ENCODE measurements at regions not wholly inside any gene's neighbourhood (a gene's known extent, or its start where the extent isn't known, plus 50 kb on each side); places are given as distances from the start of the nearest gene placed in this dataset.

GRCh38 chr3:124089214-124089613 is 97.3 kb upstream of the ROPN1 start:
- no peak for DNase-seq (ENCODE audit: low read depth in 2 of 3, low spot score in 2 of 3)

- DNase-seq (ENCODE audit: low read depth in 2 of 3, low spot score in 2 of 3), result no peak
Measured at GRCh38 chr3:124091716-124092115, 99.8 kb upstream of the ROPN1 start.

GRCh38 chr3:124092811-124093210 is 100.9 kb upstream of the ROPN1 start:
- DNase-seq (ENCODE audit: low read depth in 2 of 3, low spot score in 2 of 3), result no peak

- no peak for DNase-seq (ENCODE audit: low read depth in 2 of 3, low spot score in 2 of 3)
Measured at GRCh38 chr3:124094496-124094895, 102.6 kb upstream of the ROPN1 start.

- no peak for DNase-seq (ENCODE audit: low read depth in 2 of 3, low spot score in 2 of 3)
Measured at GRCh38 chr3:124097362-124098131, 105.6 kb upstream of the ROPN1 start.

- DNase-seq (ENCODE audit: low read depth in 2 of 3, low spot score in 2 of 3), result no peak
Measured at GRCh38 chr3:124101643-124102042, 109.7 kb upstream of the ROPN1 start.

- DNase-seq (ENCODE audit: low read depth in 2 of 3, low spot score in 2 of 3), result no peak
Measured at GRCh38 chr3:124107104-124107890, 115.4 kb upstream of the ROPN1 start.

- no peak for DNase-seq (ENCODE audit: low read depth in 2 of 3, low spot score in 2 of 3)
Measured at GRCh38 chr3:124108446-124108845, 116.5 kb upstream of the ROPN1 start.

- no peak for DNase-seq (ENCODE audit: low read depth in 2 of 3, low spot score in 2 of 3)
Measured at GRCh38 chr3:124113485-124113884, 121.6 kb upstream of the ROPN1 start.

GRCh38 chr3:124115279-124115678 is 123.4 kb upstream of the ROPN1 start:
- DNase-seq (ENCODE audit: low read depth in 2 of 3, low spot score in 2 of 3), result no peak

GRCh38 chr3:124115956-124116355 is 124.0 kb upstream of the ROPN1 start:
- DNase-seq (ENCODE audit: low read depth in 2 of 3, low spot score in 2 of 3), result no peak

GRCh38 chr3:124116906-124117305 is 125.0 kb upstream of the ROPN1 start:
- peak in 1 of 3 donors; percentile 4 for DNase-seq (ENCODE audit: low read depth in 2 of 3, low spot score in 2 of 3)

GRCh38 chr3:124117486-124117885 is 125.6 kb upstream of the ROPN1 start:
- DNase-seq (ENCODE audit: low read depth in 2 of 3, low spot score in 2 of 3), result no peak

GRCh38 chr3:124118397-124118796 is 126.5 kb upstream of the ROPN1 start:
- no peak for DNase-seq (ENCODE audit: low read depth in 2 of 3, low spot score in 2 of 3)

GRCh38 chr3:124119056-124119716 is 127.3 kb upstream of the ROPN1 start:
- DNase-seq (ENCODE audit: low read depth in 2 of 3, low spot score in 2 of 3), result no peak

GRCh38 chr3:124121379-124122312 is 129.7 kb upstream of the ROPN1 start:
- DNase-seq (ENCODE audit: low read depth in 2 of 3, low spot score in 2 of 3), result no peak

GRCh38 chr3:124125315-124125714 is 133.4 kb upstream of the ROPN1 start:
- no peak for DNase-seq (ENCODE audit: low read depth in 2 of 3, low spot score in 2 of 3)

- DNase-seq (ENCODE audit: low read depth in 2 of 3, low spot score in 2 of 3), result no peak
Measured at GRCh38 chr3:124126436-124127023, 134.6 kb upstream of the ROPN1 start.

- DNase-seq (ENCODE audit: low read depth in 2 of 3, low spot score in 2 of 3), result no peak
Measured at GRCh38 chr3:124131158-124131557, 139.2 kb upstream of the ROPN1 start.

GRCh38 chr3:124131580-124131979 is 139.7 kb upstream of the ROPN1 start:
- peak in 1 of 3 donors; percentile 3 for DNase-seq (ENCODE audit: low read depth in 2 of 3, low spot score in 2 of 3)

Measured in hematopoietic multipotent progenitor cell (in vitro differentiated cells).